Erythroblast (primary cell): ENCODE measurements at regions not wholly inside any gene's neighbourhood (a gene's known extent, or its start where the extent isn't known, plus 50 kb on each side); places are given as distances from the start of the nearest gene placed in this dataset.

Source experiments
- DNase-seq, 2 experiments: peaks; one replicate each; lab custom pipeline; 2025; lab: John Stamatoyannopoulos, UW
- GATA1 ChIP-seq: IDR thresholded peaks from 2 replicates; pipeline ENCODE4 v1.6.1; 2011; ENCODE audit warnings: low read depth, mild to moderate bottlenecking, control low read depth, low read length, moderate library complexity
- POLR2A ChIP-seq: IDR thresholded peaks from 2 replicates; pipeline ENCODE4 v1.6.1; 2011; ENCODE audit warnings: mild to moderate bottlenecking, low read length

- TF ChIP-seq POLR2A (no peak), GATA1 (no peak)
- no peak for DNase-seq
Observed at GRCh38 chr1:81379430-81379829, 421.3 kb upstream of the ADGRL2 start.

DNA sequence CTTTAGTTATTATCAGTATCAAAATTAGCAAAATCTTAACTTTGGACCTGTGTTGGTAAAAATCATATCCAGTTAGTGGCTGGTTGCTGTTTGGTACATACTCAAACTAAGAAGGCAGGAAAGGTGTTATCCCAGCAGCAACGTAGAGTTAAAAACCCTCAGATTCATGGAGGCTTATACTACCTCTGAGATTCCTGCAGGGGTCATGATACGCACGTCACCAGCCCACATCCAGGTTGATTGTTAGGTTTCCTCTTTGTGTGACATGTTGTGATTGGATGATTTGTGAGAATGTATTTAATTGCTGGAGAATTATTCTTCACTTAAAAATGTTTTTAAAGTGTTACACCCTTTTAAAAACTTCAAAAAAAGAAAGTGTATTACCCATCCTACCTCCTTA is 423.3 kb upstream of the ADGRL2 start:
- TF ChIP-seq POLR2A (no peak), GATA1 (no peak)
- no peak for DNase-seq

DNA sequence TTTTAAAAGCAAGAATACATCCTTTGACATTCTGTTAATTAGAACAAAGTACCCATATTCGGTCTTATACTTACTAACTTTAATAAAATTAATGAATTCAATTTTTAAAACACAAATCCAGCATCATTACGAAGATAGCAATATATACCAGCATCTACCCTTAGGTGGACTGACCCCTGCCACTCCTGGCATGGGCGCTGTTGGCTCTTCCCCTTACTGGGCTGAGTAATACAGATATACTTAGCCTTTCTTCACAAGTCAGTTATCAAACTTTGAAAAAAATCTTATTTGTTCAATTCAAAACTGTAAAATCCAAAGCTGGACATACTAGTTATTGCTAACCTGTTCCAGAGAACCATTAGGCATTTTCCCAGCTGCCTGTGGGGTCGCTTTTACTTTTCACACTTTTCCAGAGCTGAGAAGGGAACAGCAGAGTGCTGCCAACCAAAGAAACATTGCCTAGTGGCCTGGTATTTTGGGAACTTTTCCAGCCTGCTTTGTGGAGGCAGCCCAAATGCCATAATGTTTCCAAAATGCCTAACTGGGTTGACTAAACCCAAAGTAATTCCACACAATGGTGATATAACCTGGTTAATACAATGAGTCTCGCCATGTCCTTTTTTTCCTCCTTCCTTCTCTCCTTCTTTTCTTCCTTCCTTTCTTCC is 424.7 kb upstream of the ADGRL2 start:
- no peak for DNase-seq
- TF ChIP-seq POLR2A (no peak), GATA1 (no peak)

DNA sequence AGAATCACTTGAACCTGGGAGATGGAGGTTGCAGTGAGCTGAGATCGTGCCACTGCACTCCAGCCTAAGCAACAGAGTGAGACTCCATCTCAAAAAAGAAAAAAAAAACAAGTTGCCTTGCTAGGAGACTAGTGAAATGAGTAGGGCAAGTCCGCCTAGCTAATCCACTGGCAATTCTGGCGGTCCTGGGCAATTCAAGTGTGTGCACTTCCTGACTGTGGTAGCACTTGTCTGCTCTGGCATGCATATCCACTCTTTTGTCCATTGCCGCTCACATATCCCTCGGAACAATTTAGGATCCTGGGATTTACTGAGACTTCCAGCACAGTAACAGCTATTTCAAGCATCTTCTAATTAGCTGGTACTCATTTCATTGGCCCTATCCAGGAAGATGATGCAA is 426.3 kb upstream of the ADGRL2 start:
- no peak for DNase-seq
- no peak for TF ChIP-seq POLR2A
- no peak for TF ChIP-seq GATA1

- TF ChIP-seq POLR2A (no peak), GATA1 (no peak)
- DNase-seq = no peak
Observed at GRCh38 chr1:81371864-81372263, 428.9 kb upstream of the ADGRL2 start.

DNA sequence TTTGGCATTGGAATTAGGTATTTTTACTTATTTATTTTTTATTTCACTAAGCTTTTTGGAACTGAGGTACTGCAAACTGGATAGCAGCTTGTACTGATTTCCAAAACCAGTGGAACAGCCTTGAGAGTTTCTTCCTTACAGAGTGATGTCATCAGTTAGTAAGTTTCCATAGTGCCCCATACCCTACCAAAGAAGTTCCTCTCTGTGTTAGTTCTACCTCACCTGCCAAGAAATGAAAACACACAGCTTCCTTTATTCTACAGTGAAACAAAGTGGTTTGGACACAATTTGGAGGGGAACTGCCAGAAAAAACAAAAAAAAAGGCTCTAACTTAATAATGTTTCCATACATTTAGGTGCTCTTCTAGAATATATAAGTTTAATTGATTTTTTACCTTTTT is 430.9 kb upstream of the ADGRL2 start:
- no peak for TF ChIP-seq GATA1
- no peak for TF ChIP-seq POLR2A
- no peak for DNase-seq

DNA sequence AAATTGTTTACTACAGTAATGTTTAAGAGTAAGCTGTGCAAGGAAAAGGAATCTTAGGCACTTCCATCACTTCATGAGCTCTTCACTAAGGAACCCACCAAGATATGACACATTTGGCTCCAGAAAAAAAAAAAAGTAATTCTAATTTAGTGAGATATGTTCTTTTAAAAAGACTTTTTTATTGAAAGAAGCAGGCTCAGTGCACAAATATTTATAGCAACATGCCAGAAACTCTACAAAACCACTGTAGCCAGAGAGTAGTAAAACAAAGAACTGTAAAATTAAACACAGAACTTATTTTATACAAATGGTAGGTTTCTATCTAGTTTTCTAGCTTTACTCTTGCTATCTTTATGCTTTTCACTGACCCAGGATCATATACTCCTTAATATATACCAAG is 434.6 kb upstream of the ADGRL2 start:
- TF ChIP-seq GATA1 (no peak), POLR2A (no peak)
- no peak for DNase-seq

- TF ChIP-seq GATA1 (no peak), POLR2A (no peak)
- DNase-seq = no peak
Observed at GRCh38 chr1:81364088-81364487, 436.6 kb upstream of the ADGRL2 start.

DNA sequence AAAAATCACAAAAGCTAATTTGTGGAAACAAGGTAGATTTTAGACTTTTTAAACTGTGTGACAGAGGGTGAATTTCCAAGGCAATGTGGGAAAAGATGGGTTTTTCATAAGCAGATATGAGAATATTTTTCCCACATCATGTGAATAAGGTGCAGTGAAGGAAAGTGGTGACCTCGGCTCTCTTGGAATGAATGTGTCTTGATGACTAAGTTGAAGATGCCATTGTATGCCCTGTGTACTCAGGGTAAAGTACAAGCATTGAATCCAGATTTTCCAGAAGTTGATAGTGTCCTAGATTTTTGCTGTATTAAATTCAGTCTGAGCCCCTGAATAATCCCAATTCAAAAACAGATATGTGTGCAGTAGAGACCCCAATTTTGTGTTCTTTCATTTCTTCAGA is 442.6 kb upstream of the ADGRL2 start:
- no peak for DNase-seq
- TF ChIP-seq POLR2A (no peak), GATA1 (no peak)

- TF ChIP-seq POLR2A (no peak), GATA1 (no peak)
- DNase-seq = no peak
Observed at GRCh38 chr1:81351864-81352263, 448.9 kb upstream of the ADGRL2 start.

DNA sequence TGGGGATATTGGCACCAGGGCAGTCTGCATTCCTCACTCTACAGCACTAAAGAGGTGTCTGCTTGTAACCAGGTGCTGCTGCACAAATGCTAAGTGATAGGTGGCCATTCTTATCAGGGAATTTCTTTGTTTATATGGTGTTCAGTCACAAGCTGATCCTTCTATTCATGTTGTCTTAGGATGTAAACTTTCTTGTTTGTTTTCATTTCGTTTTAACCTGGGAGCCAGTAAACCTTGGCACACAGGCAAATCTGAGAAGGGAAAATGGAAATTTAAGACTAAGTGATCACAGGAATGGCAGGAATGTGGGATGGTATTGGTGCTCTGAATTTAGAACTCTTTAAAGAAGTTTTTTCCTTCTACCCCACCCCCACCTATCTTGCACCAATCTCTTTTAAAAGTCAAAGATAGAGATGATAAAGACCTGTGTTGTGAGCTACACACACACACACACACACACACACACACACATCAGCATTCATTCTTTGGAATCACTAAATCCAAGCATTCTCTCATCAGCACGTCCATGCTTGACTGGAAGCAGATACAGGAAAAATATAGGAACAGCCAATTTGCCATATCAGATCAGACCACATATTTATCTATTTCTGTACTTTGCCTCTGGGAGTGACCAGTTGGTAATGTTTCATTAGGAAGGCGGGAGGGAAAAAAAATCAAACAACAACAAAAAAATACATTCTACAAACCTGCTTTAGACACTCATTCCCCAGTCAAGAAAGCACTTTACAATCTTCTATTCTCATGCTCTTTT is 451.4 kb upstream of the ADGRL2 start:
- no peak for DNase-seq
- TF ChIP-seq GATA1 (no peak), POLR2A (no peak)

GRCh38 chr1:81345110-81345509 is 455.6 kb upstream of the ADGRL2 start:
- no peak for TF ChIP-seq POLR2A
- no peak for DNase-seq

GRCh38 chr1:81340239-81340638 is 460.5 kb upstream of the ADGRL2 start:
- TF ChIP-seq GATA1 = no peak
- no peak for TF ChIP-seq POLR2A
- no peak for DNase-seq

GRCh38 chr1:81337226-81337625 is 463.5 kb upstream of the ADGRL2 start:
- no peak for TF ChIP-seq POLR2A
- no peak for TF ChIP-seq GATA1

DNA sequence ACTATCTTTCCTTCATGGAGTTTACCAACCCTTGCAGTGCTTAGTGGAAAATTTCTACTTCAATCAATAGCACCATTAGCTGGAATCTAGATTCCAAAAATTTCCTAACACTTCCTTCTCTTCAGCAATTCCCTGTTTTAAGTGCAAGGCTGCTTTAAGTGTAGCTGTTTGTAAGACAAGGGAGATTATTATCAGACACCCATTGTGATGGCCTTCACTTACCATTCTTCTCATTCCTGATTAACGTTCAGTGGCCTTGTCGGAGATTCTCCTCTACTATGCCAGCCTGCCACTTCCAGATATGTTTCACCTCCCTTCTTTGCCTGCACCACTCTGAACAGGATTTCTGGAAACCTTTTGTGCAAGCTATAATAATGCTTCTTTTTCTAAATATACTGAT is 464.9 kb upstream of the ADGRL2 start:
- DNase-seq = no peak
- TF ChIP-seq GATA1 = no peak
- no peak for TF ChIP-seq POLR2A

More at GRCh38 chr1:81337226-81337625, 463.5 kb upstream of the ADGRL2 start:
- DNase-seq = no peak
